Gastroesophageal sphincter (tissue), 3 donors: ENCODE measurements at regions not wholly inside any gene's neighbourhood (a gene's known extent, or its start where the extent isn't known, plus 50 kb on each side); places are given as distances from the start of the nearest gene placed in this dataset.

Experiments
- POLR2A ChIP-seq, 2 donors: fragments of 450-650 bp; IDR thresholded peaks; one replicate each; pipeline ENCODE4 v1.6.1; 2017; ENCODE audit warnings: antibody characterized with exemption in 2 of 2, mild to moderate bottlenecking in 2 of 2, moderate library complexity in 1 of 2
- POLR2AphosphoS5 ChIP-seq: sonication (generic); formaldehyde crosslinking; IDR thresholded peaks from one replicate; pipeline ENCODE4 v1.6.1; 2017; ENCODE audit warnings: antibody characterized with exemption
- TF ChIP-seq, protein P1 (sequence below), 4 experiments: fragments of 200-600 bp in 2 of 4; fragments of 450-650 bp in 2 of 4; sonication (generic) in 1 of 4; IDR thresholded peaks; one replicate each; pipeline ENCODE4 v1.5.1; 2017 to 2019; ENCODE audit warnings: antibody characterized with exemption in 4 of 4, mild to moderate bottlenecking in 2 of 4, moderate library complexity in 2 of 4

DNA sequence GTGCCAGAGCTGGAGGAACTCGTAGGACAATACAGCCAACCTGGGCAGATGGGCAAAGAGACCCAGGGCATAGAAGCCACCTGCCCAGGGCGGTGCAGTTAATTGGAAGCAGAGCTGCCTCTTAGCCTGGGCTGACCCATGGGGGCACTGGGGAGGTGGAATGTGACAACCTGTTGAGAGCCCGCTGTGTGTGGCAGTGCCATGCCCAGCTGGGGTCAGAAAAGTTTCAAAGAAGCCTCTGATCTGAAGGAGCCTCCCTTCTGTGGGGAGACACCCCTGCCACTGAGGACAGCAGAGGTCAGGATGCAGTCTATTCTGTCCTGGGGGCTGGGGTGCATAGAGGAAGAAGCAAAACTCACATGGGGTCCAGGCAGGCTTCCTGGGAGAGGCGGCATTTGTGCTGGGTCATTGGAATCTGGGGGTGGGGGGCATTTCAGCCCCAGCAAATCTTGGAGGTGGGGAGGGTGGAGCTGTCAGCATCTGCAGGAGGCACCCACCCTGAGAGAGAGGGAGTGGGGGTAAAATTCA, 176.1 kb upstream of the CIBAR2 start:
- TF ChIP-seq POLR2A (IDR thresholded peaks at IDR 0.05): no peak
- TF ChIP-seq, protein P1, sequence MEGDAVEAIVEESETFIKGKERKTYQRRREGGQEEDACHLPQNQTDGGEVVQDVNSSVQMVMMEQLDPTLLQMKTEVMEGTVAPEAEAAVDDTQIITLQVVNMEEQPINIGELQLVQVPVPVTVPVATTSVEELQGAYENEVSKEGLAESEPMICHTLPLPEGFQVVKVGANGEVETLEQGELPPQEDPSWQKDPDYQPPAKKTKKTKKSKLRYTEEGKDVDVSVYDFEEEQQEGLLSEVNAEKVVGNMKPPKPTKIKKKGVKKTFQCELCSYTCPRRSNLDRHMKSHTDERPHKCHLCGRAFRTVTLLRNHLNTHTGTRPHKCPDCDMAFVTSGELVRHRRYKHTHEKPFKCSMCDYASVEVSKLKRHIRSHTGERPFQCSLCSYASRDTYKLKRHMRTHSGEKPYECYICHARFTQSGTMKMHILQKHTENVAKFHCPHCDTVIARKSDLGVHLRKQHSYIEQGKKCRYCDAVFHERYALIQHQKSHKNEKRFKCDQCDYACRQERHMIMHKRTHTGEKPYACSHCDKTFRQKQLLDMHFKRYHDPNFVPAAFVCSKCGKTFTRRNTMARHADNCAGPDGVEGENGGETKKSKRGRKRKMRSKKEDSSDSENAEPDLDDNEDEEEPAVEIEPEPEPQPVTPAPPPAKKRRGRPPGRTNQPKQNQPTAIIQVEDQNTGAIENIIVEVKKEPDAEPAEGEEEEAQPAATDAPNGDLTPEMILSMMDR (IDR thresholded peaks at IDR 0.05): no peak
- no peak for TF ChIP-seq POLR2AphosphoS5
